Heart left ventricle (tissue), 16 donors: ENCODE measurements at regions not wholly inside any gene's neighbourhood (a gene's known extent, or its start where the extent isn't known, plus 50 kb on each side); places are given as distances from the start of the nearest gene placed in this dataset.

Experiments
- ATAC-seq, 4 donors: fragments of 200-7000 bp; cut with Tn5 transposase; one replicate each; pipeline ENCODE4 v1.9.1; 2020 to 2022; ENCODE audit warnings: moderate library complexity in 4 of 4, mild to moderate bottlenecking in 3 of 4, moderate number of reproducible peaks in 1 of 4
- DNase-seq, 5 donors: peaks; one replicate each; pipeline ENCODE4 v3.0.0-alpha.2; 2020
- H3K27ac ChIP-seq, 12 donors: fragments of 200-600 bp; sonication (generic) in 4 of 12; one replicate each; pipeline versions ENCODE4 v1.5.0 to v1.8.0; 2016 to 2022; ENCODE audit warnings: mild to moderate bottlenecking in 2 of 12
- H3K27me3 ChIP-seq, 9 donors: fragments of 200-600 bp; sonication (generic) in 2 of 9; one replicate each; pipeline versions ENCODE4 v1.5.1 to v1.8.0; 2016 to 2022; ENCODE audit warnings: mild to moderate bottlenecking in 3 of 9
- H3K36me3 ChIP-seq, 9 donors: fragments of 200-600 bp; sonication (generic) in 2 of 9; one replicate each; pipeline versions ENCODE4 v1.5.0 to v1.8.0; 2018 to 2022; ENCODE audit warnings: mild to moderate bottlenecking in 2 of 9
- H3K4me1 ChIP-seq, 12 donors: fragments of 200-600 bp; sonication (generic) in 4 of 12; one replicate each; pipeline versions ENCODE4 v1.5.0 to v1.8.0; 2016 to 2022; ENCODE audit warnings: mild to moderate bottlenecking in 3 of 12
- H3K4me3 ChIP-seq, 12 donors: fragments of 200-600 bp; sonication (generic) in 4 of 12; one replicate each; pipeline versions ENCODE4 v1.5.0 to v1.8.0; 2017 to 2022; ENCODE audit warnings: mild to moderate bottlenecking in 9 of 12, moderate library complexity in 4 of 12
- H3K9me3 ChIP-seq, 12 donors: fragments of 200-600 bp; sonication (generic) in 4 of 12; one replicate each; pipeline versions ENCODE4 v1.5.0 to v1.8.0; 2016 to 2022; ENCODE audit warnings: mild to moderate bottlenecking in 1 of 12
- CTCF ChIP-seq, 12 donors: fragments of 200-600 bp; sonication (generic) in 4 of 12; IDR thresholded peaks; one replicate each; pipeline versions ENCODE4 v1.5.0 to v1.8.0; 2018 to 2022; ENCODE audit warnings: antibody characterized with exemption in 12 of 12, mild to moderate bottlenecking in 5 of 12
- POLR2A ChIP-seq, 2 donors: fragments of 450-650 bp; IDR thresholded peaks; one replicate each; pipeline ENCODE4 v1.6.1; 2017; ENCODE audit warnings: antibody characterized with exemption in 2 of 2, mild to moderate bottlenecking in 2 of 2, moderate library complexity in 2 of 2
- WGBS, 4 donors: extraction: QIAGEN DNeasy Blood & Tissue Kit in 2 of 4; methylation state at CpG; one replicate each; pipeline versions ENCODE4 v1.1.5 to v1.1.7; 2013 to 2018; 5-methylcytosine and 5-hydroxymethylcytosine counted together
- intact Hi-C, 10 donors: fragments of 100-400 bp; cut with DNase I; formaldehyde crosslinking; loops; one replicate each; pipeline versions ENCODE4 v1.11.1 to v1.14.2; 2022
- donor health status: ischemic (EF 13 %, LVEDD 7.1; RV severe dilation, severe dysfunction).
- donor health status: healthy with polysubstance abuse.
- donor health status: DM: no; HTN: yes; CAD: no.
- donor health status: DM: no; HTN: no; CAD: no.
- donor health status: ischemic (EF 25% LVEDD 6.9; RV normal size, moderate dysfunction).
- donor health status: ischemic (EF 25% LVEDD 5.7; RV mildly dilated, moderate dysfunction).
- donor health status: healthy.
- donor health status: DM: yes; HTN: yes; CAD: no.
- donor health status: ischemic (EF 35%, LVEDD 5.7; RV mildly dilated, moderate dysfunction).
- donor health status: nonischemic (EF 11% LVEDD 7.7; RV severe dilation, severe dysfunction).
- donor health status: DM: yes; HTN: yes; CAD: no.
- donor health status: PGD.
- donor health status: ischemic (EF 29% LVEDD 5.4; RV normal size, mild dysfunction).
- donor health status: nonischemic (EF 23%, LVEDD 6.1; RV moderate dilation, normal function).

GRCh38 chr5:158392753-158393152 lies 533.8 kb upstream of the CLINT1 start:
- Histone ChIP-seq H3K27ac (no peak overlapping the region), H3K4me3 (no peak overlapping the region), H3K36me3 (no peaks in the 10 kb centered on the region), H3K4me1 (peaks cover 0 to 9% (median 0%) of the 10 kb centered on the region in 12 donors), H3K9me3 (no peaks in the 10 kb centered on the region), H3K27me3 (no peaks in the 10 kb centered on the region)
- ATAC-seq, result no peak
- intact Hi-C loops, result no loop called here
- TF ChIP-seq POLR2A (IDR thresholded peaks at IDR 0.05), result no peak
- no peak for TF ChIP-seq CTCF (IDR thresholded peaks at IDR 0.05)
- no peak for DNase-seq
- 52 to 81% (median 70%) methylated on average over 2 of the region's 2 CpGs for WGBS, 4 donors

- intact Hi-C loops, result no loop called here
- Histone ChIP-seq H3K9me3 (peaks cover 0 to 5% (median 0%) of the 10 kb centered on the region in 12 donors), H3K4me1 (peaks cover 0 to 9% (median 0%) of the 10 kb centered on the region in 12 donors), H3K36me3 (no peaks in the 10 kb centered on the region), H3K27ac (peak overlapping the region in 1 of 12 donors; percentile 31), H3K4me3 (no peak overlapping the region), H3K27me3 (no peaks in the 10 kb centered on the region)
- ATAC-seq (peak in 2 of 4 donors; percentile 31 to 77), DNase-seq (no peak)
- 19 to 49% (median 29%) methylated on average over 1 of the region's 1 CpG for WGBS, 4 donors
- TF ChIP-seq CTCF (IDR thresholded peaks at IDR 0.05) (no peak), POLR2A (IDR thresholded peaks at IDR 0.05) (no peak)
Measured at GRCh38 chr5:158390577-158390976, 531.6 kb upstream of the CLINT1 start.

GRCh38 chr5:158389786-158390185 lies 530.8 kb upstream of the CLINT1 start:
- intact Hi-C loops, result no loop called here
- no peak for ATAC-seq
- H3K27me3 ChIP-seq, result no peaks in the 10 kb centered on the region
- WGBS, 4 donors, result 73 to 85% (median 79%) methylated on average over 4 of the region's 4 CpGs
- peak overlapping the region in 1 of 12 donors; percentile 31 for H3K27ac ChIP-seq
- no peaks in the 10 kb centered on the region for H3K36me3 ChIP-seq
- no peak for DNase-seq
- peaks cover 0 to 15% (median 0%) of the 10 kb centered on the region in 12 donors for H3K4me1 ChIP-seq
- H3K9me3 ChIP-seq, result peaks cover 0 to 12% (median 0%) of the 10 kb centered on the region in 12 donors
- TF ChIP-seq CTCF (IDR thresholded peaks at IDR 0.05) (no peak), POLR2A (IDR thresholded peaks at IDR 0.05) (no peak)
- no peak overlapping the region for H3K4me3 ChIP-seq

- H3K9me3 ChIP-seq, result peaks cover 0 to 14% (median 0%) of the 10 kb centered on the region in 12 donors
- H3K27me3 ChIP-seq, result no peaks in the 10 kb centered on the region
- WGBS, 4 donors, result 87 to 93% (median 90%) methylated on average over 9 of the region's 9 CpGs
- no peak overlapping the region for H3K4me3 ChIP-seq
- no peak for DNase-seq
- no peaks in the 10 kb centered on the region for H3K36me3 ChIP-seq
- intact Hi-C loops, result no loop called here
- H3K27ac ChIP-seq, result no peak overlapping the region
- TF ChIP-seq POLR2A (IDR thresholded peaks at IDR 0.05) (no peak), CTCF (IDR thresholded peaks at IDR 0.05) (no peak)
- peaks cover 0 to 33% (median 0%) of the 10 kb centered on the region in 12 donors for H3K4me1 ChIP-seq
- ATAC-seq, result no peak
Measured at GRCh38 chr5:158388021-158388420, 529.1 kb upstream of the CLINT1 start.
